IMR-90 (cell line): ENCODE measurements at regions not wholly inside any gene's neighbourhood (a gene's known extent, or its start where the extent isn't known, plus 50 kb on each side); places are given as distances from the start of the nearest gene placed in this dataset.

Experiments
- ATAC-seq: fragments of 200-7000 bp; cut with Tn5 transposase; 2 replicates; pipeline ENCODE4 v1.9.1; 2020; ENCODE audit warnings: low read depth, mild to moderate bottlenecking, moderate library complexity
- BruUV-seq: library from RNA; stranded (reverse); fragments of 400-500 nt; replicated peaks from 2 replicates; lab custom pipeline; 2021; lab: Mats Ljungman, UMichigan
- CTCF ChIA-PET: fragments of 300-600 bp; formaldehyde crosslinking; extraction: SDS; loops from one replicate; lab custom pipeline; 2021; ENCODE audit warnings: antibody characterized with exemption; lab: Yijun Ruan, JAX
- POLR2A ChIA-PET: fragments of 300-600 bp; sonication (Branson Sonifier 250); formaldehyde crosslinking; loops from one replicate; lab custom pipeline; 2022; ENCODE audit warnings: antibody characterized with exemption; ENCODE audit not compliant: unreplicated experiment; lab: Charles Lee
- DNase-seq: peaks from one replicate; pipeline ENCODE4 v3.0.0; 2013
- H2AFZ ChIP-seq: replicated peaks from 2 replicates; pipeline ENCODE3; 2013; ENCODE audit warnings: low read length, mild to moderate bottlenecking; ENCODE audit not compliant: poor library complexity
- H2AK5ac ChIP-seq: 2 replicates; pipeline ENCODE4 v1.6.1; 2013; ENCODE audit warnings: low read depth, low read length, inconsistent platforms
- H2AK9ac ChIP-seq: replicated peaks from 2 replicates; pipeline ENCODE3; 2013; ENCODE audit warnings: mild to moderate bottlenecking, low read depth, low read length, moderate library complexity; ENCODE audit not compliant: poor library complexity
- H2BK120ac ChIP-seq: 2 replicates; pipeline ENCODE4 v1.6.1; 2013; ENCODE audit warnings: low read depth, low read length, inconsistent platforms
- H2BK15ac ChIP-seq: 3 replicates; pipeline ENCODE4 v1.6.1; 2013; ENCODE audit warnings: low read depth, low read length, inconsistent platforms
- H2BK20ac ChIP-seq: 2 replicates; pipeline ENCODE4 v1.6.1; 2013; ENCODE audit warnings: low read depth, mild to moderate bottlenecking, inconsistent platforms, low read length, moderate library complexity
- H2BK5ac ChIP-seq: 2 replicates; pipeline ENCODE4 v1.6.1; 2013; ENCODE audit warnings: mild to moderate bottlenecking, low read depth, low read length, inconsistent platforms; ENCODE audit not compliant: poor library complexity, severe bottlenecking
- H3K14ac ChIP-seq: replicated peaks from 2 replicates; pipeline ENCODE4 v1.6.1; 2013; ENCODE audit warnings: low read depth, low read length, inconsistent platforms
- H3K18ac ChIP-seq: 2 replicates; pipeline ENCODE4 v1.6.1; 2013; ENCODE audit warnings: low read depth, low read length, control low read depth
- H3K23ac ChIP-seq: 2 replicates; pipeline ENCODE4 v1.6.1; 2013; ENCODE audit warnings: low read depth, low read length, inconsistent platforms
- H3K27ac ChIP-seq: 2 replicates; pipeline ENCODE4 v1.5.1; 2013; ENCODE audit warnings: mild to moderate bottlenecking, control low read depth, low read length; ENCODE audit not compliant: insufficient read depth
- H3K27me3 ChIP-seq: 2 replicates; pipeline ENCODE4 v1.6.1; 2013; ENCODE audit warnings: low read length; ENCODE audit not compliant: control insufficient read depth, insufficient read depth
- H3K36me3 ChIP-seq: 2 replicates; pipeline ENCODE4 v1.6.1; 2013; ENCODE audit warnings: low read length, mixed read lengths; ENCODE audit not compliant: control insufficient read depth, insufficient read depth
- H3K4ac ChIP-seq: 2 replicates; pipeline ENCODE4 v1.6.1; 2013; ENCODE audit warnings: low read depth, low read length, inconsistent platforms
- H3K4me1 ChIP-seq: 2 replicates; pipeline ENCODE4 v1.6.1; 2013; ENCODE audit warnings: low read length, mixed read lengths; ENCODE audit not compliant: control insufficient read depth, insufficient read depth
- H3K4me2 ChIP-seq: 2 replicates; pipeline ENCODE4 v1.6.1; 2013; ENCODE audit warnings: low read depth, mild to moderate bottlenecking, control low read depth, low read length, moderate library complexity
- H3K4me3 ChIP-seq: 2 replicates; pipeline ENCODE4 v1.5.1; 2013; ENCODE audit warnings: low read depth, mild to moderate bottlenecking, control low read depth, low read length, moderate library complexity; ENCODE audit not compliant: insufficient read depth
- H3K56ac ChIP-seq: 2 replicates; pipeline ENCODE4 v1.6.1; 2013; ENCODE audit warnings: low read length, inconsistent platforms; ENCODE audit not compliant: insufficient read depth; ENCODE audit errors: extremely low read depth
- H3K79me1 ChIP-seq, 2 experiments: 2 replicates each; pipeline ENCODE4 v1.6.1; 2013; ENCODE audit warnings: low read length in 2 of 2, inconsistent platforms in 1 of 2, low read depth in 1 of 2
- H3K9ac ChIP-seq: 2 replicates; pipeline ENCODE4 v1.6.1; 2013; ENCODE audit warnings: low read depth, low read length, control low read depth
- H3K9me1 ChIP-seq: 2 replicates; pipeline ENCODE4 v1.6.1; 2013; ENCODE audit warnings: low read length, inconsistent platforms; ENCODE audit not compliant: insufficient read depth
- H3K9me3 ChIP-seq: 2 replicates; pipeline ENCODE4 v1.6.1; 2013; ENCODE audit warnings: low read length; ENCODE audit not compliant: control insufficient read depth, insufficient read depth
- H4K20me1 ChIP-seq: 2 replicates; pipeline ENCODE4 v1.6.1; 2013; ENCODE audit warnings: low read length, inconsistent platforms; ENCODE audit not compliant: insufficient read depth
- H4K5ac ChIP-seq: 2 replicates; pipeline ENCODE4 v1.6.1; 2013; ENCODE audit warnings: mild to moderate bottlenecking, low read depth, low read length, control low read depth
- H4K8ac ChIP-seq, 2 experiments: 2 replicates each; pipeline ENCODE4 v1.6.1; 2013; ENCODE audit warnings: low read depth in 2 of 2, low read length in 2 of 2, control low read depth in 1 of 2, inconsistent platforms in 1 of 2
- H4K91ac ChIP-seq: 2 replicates; pipeline ENCODE4 v1.6.1; 2013; ENCODE audit warnings: low read depth, low read length, inconsistent platforms; ENCODE audit not compliant: insufficient read depth
- BHLHE40 ChIP-seq: fragments of 150-350 bp; IDR thresholded peaks from 2 replicates; pipeline ENCODE4 v1.6.1; 2016; ENCODE audit warnings: mild to moderate bottlenecking, low read depth, low read length
- CEBPB ChIP-seq: IDR thresholded peaks from 2 replicates; pipeline ENCODE4 v1.6.1; 2012; ENCODE audit warnings: low read depth, low read length, improper control_type of control experiment
- CHD1 ChIP-seq: IDR thresholded peaks from 2 replicates; pipeline ENCODE4 v1.6.1; 2012; ENCODE audit warnings: low read depth, low read length, improper control_type of control experiment
- ELK1 ChIP-seq: fragments of 150-350 bp; IDR thresholded peaks from 2 replicates; pipeline ENCODE4 v1.6.1; 2016; ENCODE audit warnings: low read depth, mild to moderate bottlenecking, low read length, moderate library complexity, borderline replicate concordance
- FOS ChIP-seq: fragments of 150-350 bp; IDR thresholded peaks from 2 replicates; pipeline ENCODE4 v1.6.1; 2016; ENCODE audit warnings: low read depth, low read length
- MAZ ChIP-seq: IDR thresholded peaks from 2 replicates; pipeline ENCODE4 v1.6.1; 2012; ENCODE audit warnings: low read depth, mild to moderate bottlenecking, low read length, improper control_type of control experiment, moderate library complexity, borderline replicate concordance
- MXI1 ChIP-seq: IDR thresholded peaks from 2 replicates; pipeline ENCODE4 v1.6.1; 2012; ENCODE audit warnings: low read depth, mild to moderate bottlenecking, low read length, moderate library complexity, borderline replicate concordance
- POLR2A ChIP-seq: IDR thresholded peaks from 2 replicates; pipeline ENCODE4 v1.6.1; 2012; ENCODE audit warnings: mild to moderate bottlenecking, low read depth, low read length
- RAD21 ChIP-seq: IDR thresholded peaks from 2 replicates; pipeline ENCODE4 v1.6.1; 2012; ENCODE audit warnings: low read length, improper control_type of control experiment
- RCOR1 ChIP-seq: IDR thresholded peaks from 2 replicates; pipeline ENCODE4 v1.6.1; 2012; ENCODE audit warnings: mild to moderate bottlenecking, low read length, improper control_type of control experiment; ENCODE audit not compliant: insufficient replicate concordance
- RFX5 ChIP-seq: IDR thresholded peaks from 2 replicates; pipeline ENCODE4 v1.8.0; 2012; ENCODE audit warnings: low read depth, mild to moderate bottlenecking, low read length, moderate library complexity
- SMC3 ChIP-seq: fragments of 150-350 bp; IDR thresholded peaks from 2 replicates; pipeline ENCODE4 v1.6.1; 2016; ENCODE audit warnings: low read depth, mild to moderate bottlenecking, antibody characterized with exemption, low read length, moderate library complexity
- USF2 ChIP-seq: fragments of 150-350 bp; IDR thresholded peaks from 2 replicates; pipeline ENCODE4 v1.6.1; 2017; ENCODE audit warnings: mild to moderate bottlenecking, antibody characterized with exemption, low read length, low read depth
- WGBS, 2 experiments: methylation state at CpG; one replicate each; pipeline versions ENCODE4 v1.1.5 to v1.1.7; 2013; ENCODE audit warnings: missing lambda C conversion rate in 2 of 2; ENCODE audit not compliant: insufficient read length in 1 of 2; ENCODE audit errors: extremely low coverage in 2 of 2; 5-methylcytosine and 5-hydroxymethylcytosine counted together
- dilution Hi-C: fragments of 300-500 bp; cut with HindIII; formaldehyde crosslinking; loops from one replicate; pipeline ENCODE4 v1.14.3; 2018; ENCODE audit warnings: low sequenced_read_pairs; ENCODE audit not compliant: unreplicated experiment
- in situ Hi-C: fragments of 300-500 bp; cut with MboI; formaldehyde crosslinking; loops from 3 replicates; pipeline ENCODE4 v1.14.3; 2019; ENCODE audit warnings: low sequenced_read_pairs, inconsistent platforms, mixed read lengths
- intact Hi-C: fragments of 100-400 bp; cut with micrococcal nuclease; formaldehyde crosslinking; loops from 2 replicates; pipeline ENCODE4 v1.10.0; 2022

- Histone ChIP-seq H3K36me3 (no peaks in the 10 kb centered on the region), H3K9me1 (no peaks in the 10 kb centered on the region; the same call in 1 of the 2 replicates), H3K4me1 (peaks cover 8% of the 10 kb centered on the region), H3K18ac (no peak overlapping the region), H3K27me3 (no peaks in the 10 kb centered on the region; the same call in 1 of the 2 replicates), H3K23ac (no peak overlapping the region), H3K14ac (no peak overlapping the region), H2AK9ac (no peak overlapping the region), H3K9me3 (no peaks in the 10 kb centered on the region; the same call in 1 of the 2 replicates), H3K4me3 (no peak overlapping the region), H2BK20ac (no peak overlapping the region), H3K9ac (no peak overlapping the region), H4K8ac (no peak overlapping the region), H3K56ac (no peak overlapping the region), H2BK5ac (no peak overlapping the region), H3K4me2 (no peak overlapping the region), H4K20me1 (no peaks in the 10 kb centered on the region), H2BK15ac (no peak overlapping the region), H4K91ac (no peak overlapping the region), H2AK5ac (no peak overlapping the region), H2AFZ (no peak overlapping the region), H3K79me1 (no peaks in the 10 kb centered on the region), H2BK120ac (no peak overlapping the region), H3K27ac (no peak overlapping the region), H3K4ac (no peak overlapping the region), H4K5ac (no peak overlapping the region)
- ChIA-PET CTCF (interaction anchor here (1.6 kb wide), 1 partner anchor 265 kb away, joined by 3 read pairs; no protein-coding TSS in a partner anchor), POLR2A (no interaction called here)
- no CpG with 5 or more reads among the region's 2 CpGs for WGBS, 2 experiments
- in situ Hi-C loops (no loop called here), dilution Hi-C loops (no loop called here), intact Hi-C loops (no loop called here)
- no peak for ATAC-seq
- no TSS peak for BruUV-seq
- peak; percentile 41 for DNase-seq
- TF ChIP-seq RCOR1 (no peak), RFX5 (no peak), MXI1 (no peak), POLR2A (no peak), CEBPB (no peak), CHD1 (no peak), MAZ (no peak), BHLHE40 (no peak), USF2 (no peak), RAD21 (no peak), FOS (no peak), SMC3 (no peak), ELK1 (no peak)
These were observed 301.9 kb upstream of the RUNX1 start for GRCh38 chr21:35350965-35351364.
